WTC11 (cell line): ENCODE measurements at regions not wholly inside any gene's neighbourhood (a gene's known extent, or its start where the extent isn't known, plus 50 kb on each side); places are given as distances from the start of the nearest gene placed in this dataset.
A peak's percentile ranks its signal among the peaks of the same experiment; 100 is the strongest.
"Not testable (repeated sequence)": the region's sequence is repeated elsewhere in the genome, so short reads cannot be mapped to it uniquely, and the experiment has no call there.

ENCODE experiments used
- ATAC-seq: fragments of 200-7000 bp; cut with Tn5 transposase; 2 replicates; pipeline ENCODE4 v1.10.0; 2021; ENCODE audit warnings: mild to moderate bottlenecking, moderate library complexity
- CTCF ChIA-PET: fragments of 300-600 bp; sonication (Branson Sonifier 250); formaldehyde crosslinking; loops from one replicate; lab custom pipeline; 2021; ENCODE audit warnings: antibody characterized with exemption; lab: Charles Lee
- POLR2A ChIA-PET: fragments of 350-600 bp; sonication (Branson Sonifier 250); formaldehyde crosslinking; loops from one replicate; lab custom pipeline; 2021; ENCODE audit warnings: antibody characterized with exemption; lab: Charles Lee
- DNase-seq: peaks from one replicate; pipeline ENCODE4 v3.0.0; 2021; ENCODE audit warnings: low spot score
- H3K27ac Mint-ChIP-seq: 2 replicates; pipeline ENCODE4 v1.8.0; 2021; ENCODE audit warnings: mixed read lengths
- H3K27me3 Mint-ChIP-seq: 2 replicates; pipeline ENCODE4 v1.8.0; 2021; ENCODE audit warnings: low read depth, mild to moderate bottlenecking, moderate library complexity, mixed read lengths
- H3K36me3 Mint-ChIP-seq: 2 replicates; pipeline ENCODE4 v1.8.0; 2021; ENCODE audit warnings: mixed read lengths
- H3K4me1 Mint-ChIP-seq: 2 replicates; pipeline ENCODE4 v1.8.0; 2022; ENCODE audit warnings: mixed read lengths
- H3K4me3 Mint-ChIP-seq: 2 replicates; pipeline ENCODE4 v1.8.0; 2021; ENCODE audit warnings: mild to moderate bottlenecking, moderate library complexity, mixed read lengths
- H3K9me3 Mint-ChIP-seq: 2 replicates; pipeline ENCODE4 v1.8.0; 2021; ENCODE audit warnings: mixed read lengths
- ELF4 ChIP-seq: sonication (generic); formaldehyde crosslinking; IDR thresholded peaks from 2 replicates; pipeline ENCODE4 v1.8.1; 2022; ENCODE audit warnings: low read depth, mild to moderate bottlenecking, moderate library complexity, missing genetic modification reagents
- ESRRA ChIP-seq: sonication (generic); formaldehyde crosslinking; IDR thresholded peaks from 2 replicates; pipeline ENCODE4 v1.8.1; 2022; ENCODE audit warnings: mild to moderate bottlenecking, missing genetic modification reagents, borderline replicate concordance
- FOXJ3 ChIP-seq: sonication (generic); formaldehyde crosslinking; IDR thresholded peaks from 2 replicates; pipeline ENCODE4 v1.9.0; 2021; ENCODE audit warnings: missing genetic modification reagents, mild to moderate bottlenecking, borderline replicate concordance
- GTF2I ChIP-seq: fragments of 250-450 bp; sonication (Bioruptor Pico); conservative IDR thresholded peaks from 2 replicates; pipeline ENCODE4 v1.4.0; 2021; ENCODE audit warnings: mild to moderate bottlenecking
- JUN ChIP-seq: sonication (generic); formaldehyde crosslinking; IDR thresholded peaks from 2 replicates; pipeline ENCODE4 v1.8.0; 2023; ENCODE audit warnings: mild to moderate bottlenecking, missing genetic modification reagents
- NFE2L1 ChIP-seq: sonication (generic); formaldehyde crosslinking; IDR thresholded peaks from 2 replicates; pipeline ENCODE4 v1.8.1; 2023; ENCODE audit warnings: missing genetic modification reagents
- RELA ChIP-seq: sonication (generic); formaldehyde crosslinking; IDR thresholded peaks from 2 replicates; pipeline ENCODE4 v1.8.1; 2022; ENCODE audit warnings: missing genetic modification reagents, mild to moderate bottlenecking, borderline replicate concordance
- SMAD3 ChIP-seq: sonication (generic); formaldehyde crosslinking; IDR thresholded peaks from 2 replicates; pipeline ENCODE4 v1.8.0; 2022; ENCODE audit warnings: missing genetic modification reagents, mild to moderate bottlenecking, borderline replicate concordance
- TEAD1 ChIP-seq: sonication (generic); formaldehyde crosslinking; IDR thresholded peaks from 2 replicates; pipeline ENCODE4 v1.8.0; 2022; ENCODE audit warnings: mild to moderate bottlenecking, missing genetic modification reagents
- TF ChIP-seq, protein P1 (sequence below): sonication (generic); formaldehyde crosslinking; IDR thresholded peaks from 2 replicates; pipeline ENCODE4 v1.8.1; 2023; ENCODE audit warnings: mild to moderate bottlenecking, missing genetic modification reagents, moderate library complexity
- TF ChIP-seq, protein P2 (sequence below): sonication (generic); formaldehyde crosslinking; IDR thresholded peaks from 2 replicates; pipeline ENCODE4 v1.8.1; 2023; ENCODE audit warnings: mild to moderate bottlenecking, moderate library complexity, missing genetic modification reagents
- TF ChIP-seq, protein P3 (sequence below): sonication (generic); formaldehyde crosslinking; IDR thresholded peaks from 2 replicates; pipeline ENCODE4 v1.8.1; 2023; ENCODE audit warnings: mild to moderate bottlenecking, missing genetic modification reagents
- TF ChIP-seq, protein P4 (sequence below): fragments of 250-450 bp; sonication (Bioruptor Pico); IDR thresholded peaks from 2 replicates; pipeline ENCODE4 v1.9.0; 2021; ENCODE audit warnings: mild to moderate bottlenecking, borderline replicate concordance
- TF ChIP-seq, protein P5 (sequence below): sonication (generic); formaldehyde crosslinking; IDR thresholded peaks from 2 replicates; pipeline ENCODE4 v1.8.1; 2022; ENCODE audit warnings: mild to moderate bottlenecking, moderate library complexity, missing genetic modification reagents

DNA sequence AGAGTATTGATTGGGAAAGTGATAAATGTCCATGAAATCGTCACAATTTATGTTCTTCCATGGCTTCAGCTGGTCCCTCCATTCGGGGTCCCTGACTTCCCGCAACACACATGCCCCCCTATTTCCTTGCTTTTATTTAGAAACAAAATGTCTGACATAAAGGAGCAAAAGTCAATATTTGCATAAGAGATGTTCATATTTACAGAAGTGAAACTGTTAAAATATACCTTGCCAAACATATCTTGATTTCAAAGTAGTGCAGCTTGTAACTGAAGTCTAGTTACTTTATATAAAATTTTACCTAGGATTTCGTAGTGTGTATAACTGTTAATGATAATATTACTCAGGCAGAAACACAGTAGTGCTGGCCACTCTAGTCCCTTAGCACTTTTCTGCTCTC, 548.9 kb upstream of the ADGRB3 start:
- ATAC-seq (no peak), DNase-seq (no peak)
- CTCF ChIA-PET, result no interaction called here
- Mint-ChIP-seq H3K27ac (no peak overlapping the region), H3K36me3 (peaks cover 17% of the 10 kb centered on the region), H3K4me1 (no peaks in the 10 kb centered on the region), H3K27me3 (no peaks in the 10 kb centered on the region), H3K9me3 (peaks cover 31% of the 10 kb centered on the region), H3K4me3 (no peak overlapping the region)
- POLR2A ChIA-PET, result no interaction called here
- no peak for TF ChIP-seq ESRRA (CRISPR knock-in tag)
- TF ChIP-seq SMAD3 (CRISPR knock-in tag), result no peak
- TF ChIP-seq NFE2L1 (CRISPR knock-in tag), result no peak

DNA sequence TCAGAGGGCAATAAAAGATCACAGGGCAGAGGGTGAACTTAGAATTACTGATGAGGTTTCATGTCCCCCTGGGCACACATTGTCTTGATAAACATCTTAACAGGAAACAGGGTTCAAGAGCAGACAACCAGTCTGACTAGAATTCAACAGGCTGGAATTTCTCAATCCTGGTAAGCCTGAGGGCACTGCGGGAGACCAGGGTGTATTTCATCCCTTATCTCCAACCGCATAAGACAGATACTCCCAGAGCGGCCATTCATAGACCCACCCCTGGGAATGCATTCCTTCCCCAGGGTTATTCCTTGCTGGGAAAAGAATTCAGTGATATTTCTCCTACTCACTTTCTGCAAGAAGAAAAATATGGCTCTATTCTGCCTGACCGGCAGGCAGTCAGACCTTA, 549.5 kb upstream of the ADGRB3 start:
- CTCF ChIA-PET, H3K27ac Mint-ChIP-seq, ATAC-seq, POLR2A ChIA-PET, H3K4me1 Mint-ChIP-seq, H3K4me3 Mint-ChIP-seq, H3K27me3 Mint-ChIP-seq: not testable (repeated sequence)
- H3K9me3 Mint-ChIP-seq, result peaks cover 34% of the 10 kb centered on the region
- peak; percentile 13 for DNase-seq
- H3K36me3 Mint-ChIP-seq, result peaks cover 20% of the 10 kb centered on the region

DNA sequence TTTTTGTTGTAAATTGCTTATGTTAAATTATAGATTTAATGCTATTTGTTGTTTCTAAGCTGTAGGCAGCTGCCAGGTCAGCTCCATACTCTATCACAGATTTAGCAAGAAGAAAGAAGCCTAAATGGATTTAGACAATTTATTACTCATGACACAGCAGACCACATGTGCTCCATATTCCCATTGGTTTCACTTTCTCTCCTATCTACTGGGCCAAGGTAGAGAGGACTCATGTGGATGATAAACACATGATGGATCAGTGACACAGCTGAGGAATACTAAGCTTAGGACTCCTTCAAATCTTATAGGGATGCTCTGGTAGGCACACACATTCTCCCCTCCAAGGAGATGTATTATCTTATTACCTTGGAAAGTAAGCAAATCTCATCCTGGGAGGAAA, 553.0 kb upstream of the ADGRB3 start:
- ATAC-seq, result no peak
- H3K4me1 Mint-ChIP-seq, result peaks cover 10% of the 10 kb centered on the region
- H3K4me3 Mint-ChIP-seq, result no peak overlapping the region
- H3K27ac Mint-ChIP-seq, result no peak overlapping the region
- ChIA-PET CTCF (no interaction called here), POLR2A (no interaction called here)
- H3K9me3 Mint-ChIP-seq, result peaks cover 32% of the 10 kb centered on the region
- peaks cover 22% of the 10 kb centered on the region for H3K36me3 Mint-ChIP-seq
- DNase-seq, result no peak
- TF ChIP-seq, protein P1, sequence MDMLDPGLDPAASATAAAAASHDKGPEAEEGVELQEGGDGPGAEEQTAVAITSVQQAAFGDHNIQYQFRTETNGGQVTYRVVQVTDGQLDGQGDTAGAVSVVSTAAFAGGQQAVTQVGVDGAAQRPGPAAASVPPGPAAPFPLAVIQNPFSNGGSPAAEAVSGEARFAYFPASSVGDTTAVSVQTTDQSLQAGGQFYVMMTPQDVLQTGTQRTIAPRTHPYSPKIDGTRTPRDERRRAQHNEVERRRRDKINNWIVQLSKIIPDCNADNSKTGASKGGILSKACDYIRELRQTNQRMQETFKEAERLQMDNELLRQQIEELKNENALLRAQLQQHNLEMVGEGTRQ (CRISPR knock-in tag), result no peak
- TF ChIP-seq FOXJ3 (no peak), TEAD1 (CRISPR knock-in tag) (no peak), ELF4 (CRISPR knock-in tag) (no peak), RELA (CRISPR knock-in tag) (no peak), GTF2I (CRISPR knock-in tag) (no peak), JUN (CRISPR knock-in tag) (no peak)
- TF ChIP-seq, protein P2, sequence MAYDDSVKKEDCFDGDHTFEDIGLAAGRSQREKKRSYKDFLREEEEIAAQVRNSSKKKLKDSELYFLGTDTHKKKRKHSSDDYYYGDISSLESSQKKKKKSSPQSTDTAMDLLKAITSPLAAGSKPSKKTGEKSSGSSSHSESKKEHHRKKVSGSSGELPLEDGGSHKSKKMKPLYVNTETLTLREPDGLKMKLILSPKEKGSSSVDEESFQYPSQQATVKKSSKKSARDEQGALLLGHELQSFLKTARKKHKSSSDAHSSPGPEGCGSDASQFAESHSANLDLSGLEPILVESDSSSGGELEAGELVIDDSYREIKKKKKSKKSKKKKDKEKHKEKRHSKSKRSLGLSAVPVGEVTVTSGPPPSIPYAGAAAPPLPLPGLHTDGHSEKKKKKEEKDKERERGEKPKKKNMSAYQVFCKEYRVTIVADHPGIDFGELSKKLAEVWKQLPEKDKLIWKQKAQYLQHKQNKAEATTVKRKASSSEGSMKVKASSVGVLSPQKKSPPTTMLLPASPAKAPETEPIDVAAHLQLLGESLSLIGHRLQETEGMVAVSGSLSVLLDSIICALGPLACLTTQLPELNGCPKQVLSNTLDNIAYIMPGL (CRISPR knock-in tag), result no peak
- TF ChIP-seq, protein P3, sequence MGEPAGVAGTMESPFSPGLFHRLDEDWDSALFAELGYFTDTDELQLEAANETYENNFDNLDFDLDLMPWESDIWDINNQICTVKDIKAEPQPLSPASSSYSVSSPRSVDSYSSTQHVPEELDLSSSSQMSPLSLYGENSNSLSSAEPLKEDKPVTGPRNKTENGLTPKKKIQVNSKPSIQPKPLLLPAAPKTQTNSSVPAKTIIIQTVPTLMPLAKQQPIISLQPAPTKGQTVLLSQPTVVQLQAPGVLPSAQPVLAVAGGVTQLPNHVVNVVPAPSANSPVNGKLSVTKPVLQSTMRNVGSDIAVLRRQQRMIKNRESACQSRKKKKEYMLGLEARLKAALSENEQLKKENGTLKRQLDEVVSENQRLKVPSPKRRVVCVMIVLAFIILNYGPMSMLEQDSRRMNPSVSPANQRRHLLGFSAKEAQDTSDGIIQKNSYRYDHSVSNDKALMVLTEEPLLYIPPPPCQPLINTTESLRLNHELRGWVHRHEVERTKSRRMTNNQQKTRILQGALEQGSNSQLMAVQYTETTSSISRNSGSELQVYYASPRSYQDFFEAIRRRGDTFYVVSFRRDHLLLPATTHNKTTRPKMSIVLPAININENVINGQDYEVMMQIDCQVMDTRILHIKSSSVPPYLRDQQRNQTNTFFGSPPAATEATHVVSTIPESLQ (CRISPR knock-in tag), result no peak
- TF ChIP-seq, protein P4, sequence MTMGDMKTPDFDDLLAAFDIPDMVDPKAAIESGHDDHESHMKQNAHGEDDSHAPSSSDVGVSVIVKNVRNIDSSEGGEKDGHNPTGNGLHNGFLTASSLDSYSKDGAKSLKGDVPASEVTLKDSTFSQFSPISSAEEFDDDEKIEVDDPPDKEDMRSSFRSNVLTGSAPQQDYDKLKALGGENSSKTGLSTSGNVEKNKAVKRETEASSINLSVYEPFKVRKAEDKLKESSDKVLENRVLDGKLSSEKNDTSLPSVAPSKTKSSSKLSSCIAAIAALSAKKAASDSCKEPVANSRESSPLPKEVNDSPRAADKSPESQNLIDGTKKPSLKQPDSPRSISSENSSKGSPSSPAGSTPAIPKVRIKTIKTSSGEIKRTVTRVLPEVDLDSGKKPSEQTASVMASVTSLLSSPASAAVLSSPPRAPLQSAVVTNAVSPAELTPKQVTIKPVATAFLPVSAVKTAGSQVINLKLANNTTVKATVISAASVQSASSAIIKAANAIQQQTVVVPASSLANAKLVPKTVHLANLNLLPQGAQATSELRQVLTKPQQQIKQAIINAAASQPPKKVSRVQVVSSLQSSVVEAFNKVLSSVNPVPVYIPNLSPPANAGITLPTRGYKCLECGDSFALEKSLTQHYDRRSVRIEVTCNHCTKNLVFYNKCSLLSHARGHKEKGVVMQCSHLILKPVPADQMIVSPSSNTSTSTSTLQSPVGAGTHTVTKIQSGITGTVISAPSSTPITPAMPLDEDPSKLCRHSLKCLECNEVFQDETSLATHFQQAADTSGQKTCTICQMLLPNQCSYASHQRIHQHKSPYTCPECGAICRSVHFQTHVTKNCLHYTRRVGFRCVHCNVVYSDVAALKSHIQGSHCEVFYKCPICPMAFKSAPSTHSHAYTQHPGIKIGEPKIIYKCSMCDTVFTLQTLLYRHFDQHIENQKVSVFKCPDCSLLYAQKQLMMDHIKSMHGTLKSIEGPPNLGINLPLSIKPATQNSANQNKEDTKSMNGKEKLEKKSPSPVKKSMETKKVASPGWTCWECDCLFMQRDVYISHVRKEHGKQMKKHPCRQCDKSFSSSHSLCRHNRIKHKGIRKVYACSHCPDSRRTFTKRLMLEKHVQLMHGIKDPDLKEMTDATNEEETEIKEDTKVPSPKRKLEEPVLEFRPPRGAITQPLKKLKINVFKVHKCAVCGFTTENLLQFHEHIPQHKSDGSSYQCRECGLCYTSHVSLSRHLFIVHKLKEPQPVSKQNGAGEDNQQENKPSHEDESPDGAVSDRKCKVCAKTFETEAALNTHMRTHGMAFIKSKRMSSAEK (CRISPR knock-in tag), result no peak
- TF ChIP-seq, protein P5, sequence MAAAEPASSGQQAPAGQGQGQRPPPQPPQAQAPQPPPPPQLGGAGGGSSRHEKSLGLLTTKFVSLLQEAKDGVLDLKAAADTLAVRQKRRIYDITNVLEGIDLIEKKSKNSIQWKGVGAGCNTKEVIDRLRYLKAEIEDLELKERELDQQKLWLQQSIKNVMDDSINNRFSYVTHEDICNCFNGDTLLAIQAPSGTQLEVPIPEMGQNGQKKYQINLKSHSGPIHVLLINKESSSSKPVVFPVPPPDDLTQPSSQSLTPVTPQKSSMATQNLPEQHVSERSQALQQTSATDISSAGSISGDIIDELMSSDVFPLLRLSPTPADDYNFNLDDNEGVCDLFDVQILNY, result no peak
- no peaks in the 10 kb centered on the region for H3K27me3 Mint-ChIP-seq
